A673 (cell line): ENCODE measurements at regions not wholly inside any gene's neighbourhood (a gene's known extent, or its start where the extent isn't known, plus 50 kb on each side); places are given as distances from the start of the nearest gene placed in this dataset.

Experiments
- BruUV-seq: library from RNA; stranded (reverse); fragments of 400-500 nt; replicated peaks from 2 replicates; lab custom pipeline; 2021; lab: Mats Ljungman, UMichigan
- CTCF ChIA-PET: fragments of 300-600 bp; sonication (Branson Sonifier 250); formaldehyde crosslinking; loops from one replicate; lab custom pipeline; 2022; ENCODE audit warnings: antibody characterized with exemption; lab: Charles Lee
- POLR2A ChIA-PET: fragments of 300-600 bp; sonication (Branson Sonifier 250); formaldehyde crosslinking; loops from one replicate; lab custom pipeline; 2022; ENCODE audit warnings: antibody characterized with exemption; ENCODE audit not compliant: low non-redundant PET; lab: Charles Lee
- DNase-seq: peaks from one replicate; pipeline ENCODE4 v3.0.0-alpha.2; 2015; ENCODE audit warnings: low spot score
- H3K27ac ChIP-seq: fragments of 200-600 bp; sonication (generic); 2 replicates; pipeline ENCODE4 v1.5.1; 2016; ENCODE audit warnings: mixed run types, low read depth, mild to moderate bottlenecking, mixed read lengths, antibody characterized with exemption, low read length; ENCODE audit not compliant: poor library complexity, severe bottlenecking
- H3K27me3 ChIP-seq: fragments of 200-600 bp; sonication (generic); replicated peaks from 2 replicates; pipeline ENCODE4 v1.6.1; 2017; ENCODE audit warnings: mixed run types, low read depth, mild to moderate bottlenecking, mixed read lengths, antibody characterized with exemption, low read length; ENCODE audit not compliant: insufficient read depth, poor library complexity
- H3K36me3 ChIP-seq: fragments of 200-600 bp; sonication (generic); 2 replicates; pipeline ENCODE4 v1.6.1; 2016; ENCODE audit warnings: mixed run types, mild to moderate bottlenecking, mixed read lengths, antibody characterized with exemption, low read length; ENCODE audit not compliant: insufficient read depth, poor library complexity, severe bottlenecking
- H3K4me1 ChIP-seq: fragments of 200-600 bp; sonication (generic); 2 replicates; pipeline ENCODE4 v1.6.1; 2017; ENCODE audit warnings: mixed run types, mild to moderate bottlenecking, mixed read lengths, antibody characterized with exemption, low read length; ENCODE audit not compliant: insufficient read depth, poor library complexity, severe bottlenecking
- H3K4me3 ChIP-seq: fragments of 200-600 bp; sonication (generic); 2 replicates; pipeline ENCODE4 v1.5.1; 2016; ENCODE audit warnings: low read depth, mixed run types, mild to moderate bottlenecking, mixed read lengths, low read length; ENCODE audit not compliant: poor library complexity, severe bottlenecking
- H3K9me3 ChIP-seq: fragments of 200-600 bp; sonication (generic); 2 replicates; pipeline ENCODE4 v1.6.1; 2016; ENCODE audit warnings: mixed run types, low read depth, mild to moderate bottlenecking, mixed read lengths, antibody characterized with exemption, low read length; ENCODE audit not compliant: poor library complexity, severe bottlenecking
- CTCF ChIP-seq: fragments of 300-800, 200-600 bp; sonication (generic); conservative IDR thresholded peaks from 2 replicates; pipeline ENCODE4 v1.5.1; 2017; ENCODE audit warnings: low read depth, mild to moderate bottlenecking, antibody characterized with exemption, low read length, moderate library complexity, mixed read lengths
- EZH2 ChIP-seq: fragments of 200-600 bp; sonication (generic); IDR thresholded peaks from 2 replicates; pipeline ENCODE4 v1.6.1; 2017; ENCODE audit warnings: borderline replicate concordance, low read depth, mild to moderate bottlenecking, mixed read lengths, antibody characterized with exemption, low read length; ENCODE audit not compliant: poor library complexity, severe bottlenecking
- intact Hi-C: fragments of 100-400 bp; cut with micrococcal nuclease; formaldehyde crosslinking; loops from one replicate; pipeline ENCODE4 v1.10.0; 2022; ENCODE audit not compliant: unreplicated experiment

- intact Hi-C loops = no loop called here
- no peak for TF ChIP-seq EZH2
- TF ChIP-seq CTCF = no peak
- ChIA-PET CTCF (no interaction called here), POLR2A (no interaction called here)
- Histone ChIP-seq H3K4me3 (no peak overlapping the region), H3K9me3 (no peaks in the 10 kb centered on the region), H3K27me3 (no peaks in the 10 kb centered on the region), H3K4me1 (no peaks in the 10 kb centered on the region), H3K27ac (no peak overlapping the region), H3K36me3 (no peaks in the 10 kb centered on the region)
- DNase-seq = no peak
- BruUV-seq = no TSS peak
These were observed 158.3 kb upstream of the IGFBP3 start for GRCh38 chr7:46079421-46079820.

- no peak overlapping the region for H3K4me3 ChIP-seq
- TF ChIP-seq EZH2 = no peak
- TF ChIP-seq CTCF = no peak
- no peaks in the 10 kb centered on the region for H3K36me3 ChIP-seq
- no peak for DNase-seq
- no peaks in the 10 kb centered on the region for H3K27me3 ChIP-seq
- intact Hi-C loops = no loop called here
- H3K4me1 ChIP-seq = no peaks in the 10 kb centered on the region
- no peaks in the 10 kb centered on the region for H3K9me3 ChIP-seq
- BruUV-seq = no TSS peak
- no peak overlapping the region for H3K27ac ChIP-seq
- POLR2A ChIA-PET = no interaction called here
- CTCF ChIA-PET = no interaction called here
These were observed 155.5 kb upstream of the IGFBP3 start for GRCh38 chr7:46076527-46076926.

- Histone ChIP-seq H3K9me3 (no peaks in the 10 kb centered on the region), H3K27ac (no peak overlapping the region), H3K4me3 (no peak overlapping the region), H3K27me3 (no peaks in the 10 kb centered on the region), H3K4me1 (no peaks in the 10 kb centered on the region), H3K36me3 (no peaks in the 10 kb centered on the region)
- BruUV-seq = no TSS peak
- ChIA-PET CTCF (no interaction called here), POLR2A (no interaction called here)
- DNase-seq = no peak
- intact Hi-C loops = no loop called here
- TF ChIP-seq CTCF (no peak), EZH2 (no peak)
These were observed 151.7 kb upstream of the IGFBP3 start for GRCh38 chr7:46072722-46073121.
